ENCODE measurements at regions not wholly inside any gene's neighbourhood (a gene's known extent, or its start where the extent isn't known, plus 50 kb on each side); places are given as distances from the start of the nearest gene placed in this dataset.
"Not testable (repeated sequence)": the region's sequence is repeated elsewhere in the genome, so short reads cannot be mapped to it uniquely, and the experiment has no call there.

DNA sequence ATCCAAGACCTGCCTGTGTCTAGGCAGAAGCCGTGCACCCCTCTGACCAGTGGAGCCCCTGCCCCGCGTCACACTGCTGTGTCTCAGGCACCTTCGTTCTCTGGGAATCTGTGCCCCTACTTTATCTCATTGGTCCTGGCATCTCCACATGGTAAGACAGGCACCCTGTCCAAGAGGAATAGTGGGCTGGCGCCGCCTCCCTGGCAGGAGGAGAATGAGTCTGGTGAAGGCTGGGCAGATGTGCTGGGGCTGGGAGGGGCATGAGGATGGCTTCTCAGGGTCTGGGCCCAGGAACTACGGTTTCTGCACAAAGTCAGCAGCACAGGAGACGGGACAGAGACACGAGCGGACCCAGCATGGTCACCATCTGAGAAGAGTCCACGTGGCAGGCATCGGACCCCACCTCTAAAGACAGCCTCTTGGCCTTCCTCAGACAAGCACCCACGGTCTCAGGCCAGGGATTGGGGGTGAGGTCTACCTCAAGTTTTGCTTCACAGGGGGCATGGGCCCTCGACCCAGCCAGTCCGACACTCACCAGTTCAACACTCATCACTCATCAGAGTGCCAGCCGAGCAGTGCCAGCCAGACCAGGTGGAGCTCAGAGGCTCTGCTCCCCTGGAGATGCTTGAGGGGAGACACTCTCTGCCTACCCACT, 306.7 kb downstream of the ADGRD1 start:
- CTCF ChIA-PET, result no interaction called here
- H3K36me3 Mint-ChIP-seq, result no peaks in the 10 kb centered on the region

GRCh38 chr12:131260954-131261353, 307.2 kb downstream of the ADGRD1 start:
- no peaks in the 10 kb centered on the region for H3K36me3 Mint-ChIP-seq
- ATAC-seq (no peak), DNase-seq (no peak)
- CTCF ChIA-PET, result no interaction called here
- no peak overlapping the region for H3K27ac Mint-ChIP-seq
- H3K4me1 Mint-ChIP-seq, result no peaks in the 10 kb centered on the region
- no peak overlapping the region for H3K4me3 Mint-ChIP-seq
- H3K27me3 Mint-ChIP-seq, result no peaks in the 10 kb centered on the region
- H3K9me3 Mint-ChIP-seq (ENCODE audit: low read depth), result no peaks in the 10 kb centered on the region

More for the DNA sequence above, 306.7 kb downstream of the ADGRD1 start:
- DNase-seq (no peak), ATAC-seq (no peak)
- no peak overlapping the region for H3K4me3 Mint-ChIP-seq
- no peaks in the 10 kb centered on the region for H3K27me3 Mint-ChIP-seq
- H3K4me1 Mint-ChIP-seq, result no peaks in the 10 kb centered on the region
- no peaks in the 10 kb centered on the region for H3K9me3 Mint-ChIP-seq (ENCODE audit: low read depth)
- H3K27ac Mint-ChIP-seq, result no peak overlapping the region

DNA sequence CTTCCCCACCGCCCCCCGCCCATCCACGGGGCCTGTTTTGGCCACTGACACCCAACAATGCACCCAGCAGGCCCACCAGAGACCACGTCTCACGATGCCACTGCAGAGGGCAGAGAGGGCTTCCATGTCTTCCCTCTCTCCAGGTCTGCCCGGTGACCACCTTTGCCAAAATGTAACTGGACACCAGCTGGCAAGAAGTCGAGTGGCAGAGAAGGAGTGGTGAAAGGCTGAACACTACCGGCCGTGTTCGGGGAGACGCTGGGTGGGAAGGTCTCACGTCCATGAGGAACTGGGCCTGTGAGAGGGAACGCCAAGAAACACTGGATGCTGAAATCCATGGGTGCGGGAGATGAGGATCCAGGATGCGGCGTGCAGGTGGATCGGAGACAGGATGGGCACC, 308.2 kb downstream of the ADGRD1 start:
- Mint-ChIP-seq H3K27me3 (no peaks in the 10 kb centered on the region), H3K27ac (no peak overlapping the region), H3K9me3 (ENCODE audit: low read depth) (no peaks in the 10 kb centered on the region), H3K4me3 (no peak overlapping the region), H3K36me3 (no peaks in the 10 kb centered on the region), H3K4me1 (no peaks in the 10 kb centered on the region)
- no peak for DNase-seq
- no peak for ATAC-seq
- CTCF ChIA-PET, result no interaction called here

GRCh38 chr12:131263626-131264025, 309.9 kb downstream of the ADGRD1 start:
- CTCF ChIA-PET, result no interaction called here
- Mint-ChIP-seq H3K4me1 (no peaks in the 10 kb centered on the region), H3K4me3 (no peak overlapping the region), H3K36me3 (no peaks in the 10 kb centered on the region), H3K27ac (no peak overlapping the region), H3K9me3 (ENCODE audit: low read depth) (no peaks in the 10 kb centered on the region), H3K27me3 (no peaks in the 10 kb centered on the region)
- ATAC-seq (no peak), DNase-seq (no peak)

DNA sequence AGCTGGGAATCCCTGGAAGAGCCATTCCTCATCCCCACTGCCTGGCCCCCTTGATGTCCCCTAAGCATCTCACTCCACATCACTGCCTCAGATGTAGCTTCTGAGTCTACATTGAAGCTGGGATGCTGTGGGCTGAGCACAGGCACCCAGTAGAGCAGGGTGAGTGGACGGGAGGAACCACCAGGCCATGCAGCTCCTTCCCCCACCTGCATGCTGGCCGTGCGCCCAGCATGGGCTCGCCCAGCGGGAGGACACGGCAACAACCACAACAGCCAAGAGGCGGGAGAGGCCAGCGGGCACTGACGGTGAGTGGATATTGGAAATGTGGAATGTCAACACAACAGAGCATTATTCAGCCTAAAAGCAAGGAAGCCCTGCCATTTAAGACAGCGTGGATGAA, 310.9 kb downstream of the ADGRD1 start:
- Mint-ChIP-seq H3K4me1 (no peaks in the 10 kb centered on the region), H3K27me3 (no peaks in the 10 kb centered on the region), H3K4me3 (no peak overlapping the region), H3K36me3 (no peaks in the 10 kb centered on the region), H3K27ac (no peak overlapping the region), H3K9me3 (ENCODE audit: low read depth) (no peaks in the 10 kb centered on the region)
- no peak for DNase-seq
- no peak for ATAC-seq
- CTCF ChIA-PET, result no interaction called here

DNA sequence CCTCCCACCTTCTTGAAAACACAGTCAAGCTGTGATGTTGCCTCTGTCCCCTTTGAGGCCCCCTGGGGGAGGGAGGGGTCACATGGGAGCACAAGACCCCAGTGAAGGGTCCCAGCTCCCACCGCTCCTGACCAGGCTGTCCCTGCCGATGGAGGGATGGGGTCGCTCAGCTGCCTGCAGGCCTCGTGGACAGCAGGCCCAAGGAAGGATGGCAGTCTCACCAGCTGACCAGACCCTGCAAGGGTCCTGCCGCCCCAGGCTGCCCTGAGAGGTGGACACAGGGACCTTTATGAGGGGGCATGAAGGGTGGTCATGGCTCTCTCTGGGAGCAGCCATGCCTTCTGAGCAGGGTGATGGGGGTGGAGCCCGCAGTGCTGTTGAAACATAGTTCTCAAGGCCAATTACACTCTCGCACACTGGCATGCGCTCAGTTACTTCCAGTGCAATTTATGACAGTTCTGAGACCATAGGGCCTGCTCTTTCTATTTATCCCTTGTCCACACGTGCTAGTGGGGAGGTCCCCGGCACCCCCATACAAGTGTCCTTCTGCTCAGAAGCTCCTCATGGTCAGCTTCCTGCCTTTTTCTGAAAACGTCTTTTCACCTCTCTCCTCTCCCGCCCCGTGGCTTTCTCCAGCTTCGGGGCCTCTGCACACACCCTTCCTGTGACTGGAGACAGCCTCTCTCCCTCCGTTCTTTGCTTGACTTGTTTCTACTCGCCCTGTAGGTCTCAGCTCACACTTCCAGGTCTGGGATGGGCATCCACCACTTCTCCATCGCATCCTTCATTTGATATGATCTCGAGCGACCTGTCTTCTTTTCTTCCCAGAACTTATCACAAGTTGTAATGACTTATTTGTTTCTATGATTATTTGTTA, 313.1 kb downstream of the ADGRD1 start:
- ATAC-seq (no peak), DNase-seq (no peak)
- no peaks in the 10 kb centered on the region for H3K4me1 Mint-ChIP-seq
- CTCF ChIA-PET, result interaction anchor here (0.7 kb wide), 1 partner anchor 895 kb away, joined by 3 read pairs; no protein-coding TSS in a partner anchor
- no peak overlapping the region for H3K4me3 Mint-ChIP-seq
- H3K36me3 Mint-ChIP-seq, result no peaks in the 10 kb centered on the region
- H3K27me3 Mint-ChIP-seq, result no peaks in the 10 kb centered on the region
- no peak overlapping the region for H3K27ac Mint-ChIP-seq
- no peaks in the 10 kb centered on the region for H3K9me3 Mint-ChIP-seq (ENCODE audit: low read depth)

DNA sequence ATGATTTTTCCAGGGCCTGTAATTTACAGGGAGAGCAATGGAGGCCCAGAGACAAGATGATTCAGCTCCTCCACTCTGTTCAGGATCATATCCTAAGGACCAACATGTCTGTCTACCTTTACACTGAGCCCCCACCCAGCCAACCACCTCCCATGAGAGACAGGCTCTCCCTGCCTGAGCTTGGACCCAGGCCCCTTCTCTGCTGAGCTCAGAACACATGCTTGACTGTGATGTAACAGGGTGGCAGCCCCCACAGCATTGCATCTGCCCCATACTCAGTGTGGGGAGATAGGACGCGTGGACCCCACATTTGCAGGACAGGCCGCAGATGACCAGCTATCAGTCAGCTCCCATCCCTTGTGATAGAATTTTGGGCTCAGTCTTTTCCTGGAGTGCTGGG, 313.9 kb downstream of the ADGRD1 start:
- Mint-ChIP-seq H3K27ac (no peak overlapping the region), H3K4me1 (no peaks in the 10 kb centered on the region), H3K4me3 (no peak overlapping the region), H3K9me3 (ENCODE audit: low read depth) (no peaks in the 10 kb centered on the region), H3K27me3 (no peaks in the 10 kb centered on the region), H3K36me3 (no peaks in the 10 kb centered on the region)
- CTCF ChIA-PET, result interaction anchor here (0.7 kb wide), 1 partner anchor 896 kb away, joined by 3 read pairs; no protein-coding TSS in a partner anchor
- DNase-seq, result no peak
- ATAC-seq, result no peak

DNA sequence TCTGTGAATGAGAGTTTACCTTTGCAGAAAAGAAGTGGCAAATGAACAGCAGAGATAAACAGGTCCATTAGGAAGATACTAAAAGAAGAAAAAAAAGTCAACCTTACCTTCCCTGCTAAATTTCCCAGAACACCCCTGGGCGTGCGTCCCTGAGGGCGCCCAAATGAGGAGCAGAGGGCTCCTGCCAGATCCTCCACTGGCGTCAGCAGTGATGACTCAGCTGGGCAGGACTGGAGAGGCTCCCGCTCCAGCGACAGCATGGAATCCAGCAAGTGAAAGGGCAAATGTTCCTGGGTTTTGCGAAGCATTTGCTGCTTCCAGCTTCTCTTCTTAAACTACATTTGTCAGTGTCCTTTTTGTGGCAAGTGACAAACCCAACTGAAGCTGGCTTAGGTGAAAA, 314.4 kb downstream of the ADGRD1 start:
- H3K4me1 Mint-ChIP-seq; CTCF ChIA-PET; H3K9me3 Mint-ChIP-seq (ENCODE audit: low read depth); H3K27ac Mint-ChIP-seq; ATAC-seq; DNase-seq; H3K36me3 Mint-ChIP-seq; H3K27me3 Mint-ChIP-seq; H3K4me3 Mint-ChIP-seq: not testable (repeated sequence)

DNA sequence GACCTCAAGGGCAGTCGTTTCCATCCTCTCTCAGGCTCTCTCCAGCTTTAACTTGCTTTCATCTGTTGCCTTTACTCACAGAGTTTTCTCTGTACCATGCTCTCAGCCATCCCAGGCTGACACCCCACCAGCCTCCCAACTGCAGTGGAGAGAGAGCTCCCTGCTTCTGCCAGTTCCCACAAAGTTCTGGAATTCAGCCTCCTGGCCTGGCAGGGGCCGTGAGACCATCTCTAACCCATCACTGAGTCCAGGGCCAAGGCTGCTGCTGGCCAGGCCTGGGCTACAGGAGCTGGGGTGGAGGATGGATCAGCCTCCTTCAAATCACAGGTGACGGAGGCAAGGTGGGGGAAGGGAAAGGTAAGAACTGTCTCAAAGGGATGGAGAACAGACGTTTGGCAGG, 314.9 kb downstream of the ADGRD1 start:
- H3K27ac Mint-ChIP-seq; ATAC-seq; H3K4me1 Mint-ChIP-seq; CTCF ChIA-PET; H3K27me3 Mint-ChIP-seq; H3K4me3 Mint-ChIP-seq; H3K36me3 Mint-ChIP-seq; H3K9me3 Mint-ChIP-seq (ENCODE audit: low read depth); DNase-seq: not testable (repeated sequence)

DNA sequence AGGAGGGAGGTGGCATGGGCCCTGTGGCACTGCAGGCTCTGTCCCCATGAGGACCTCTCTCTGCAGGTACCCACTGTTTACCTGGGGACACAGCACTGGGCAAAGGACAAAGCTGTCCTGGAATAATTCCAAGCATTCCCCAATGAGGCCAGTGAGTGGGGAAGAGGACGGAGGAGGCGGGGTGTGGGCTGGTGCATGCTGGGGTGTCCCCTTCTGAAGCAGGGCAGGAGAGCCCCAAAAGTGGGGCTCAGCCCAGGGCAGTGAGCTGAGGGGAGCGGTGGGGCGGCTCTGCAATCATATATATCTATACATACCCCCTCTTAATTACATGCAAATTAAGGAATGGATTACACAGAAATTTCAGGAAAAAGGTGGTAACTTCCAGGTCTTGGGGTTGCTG, 315.8 kb downstream of the ADGRD1 start:
- Mint-ChIP-seq H3K9me3 (ENCODE audit: low read depth) (no peaks in the 10 kb centered on the region), H3K27me3 (no peaks in the 10 kb centered on the region), H3K4me1 (no peaks in the 10 kb centered on the region), H3K36me3 (no peaks in the 10 kb centered on the region), H3K27ac (no peak overlapping the region), H3K4me3 (no peak overlapping the region)
- CTCF ChIA-PET, result no interaction called here
- ATAC-seq, result no peak
- no peak for DNase-seq

- H3K9me3 Mint-ChIP-seq (ENCODE audit: low read depth); H3K4me3 Mint-ChIP-seq; ATAC-seq; DNase-seq; H3K27ac Mint-ChIP-seq; H3K27me3 Mint-ChIP-seq; H3K36me3 Mint-ChIP-seq; H3K4me1 Mint-ChIP-seq; CTCF ChIA-PET: not testable (repeated sequence)
Observed at GRCh38 chr12:131269977-131270376, 316.3 kb downstream of the ADGRD1 start.

- H3K9me3 Mint-ChIP-seq (ENCODE audit: low read depth), result no peaks in the 10 kb centered on the region
- H3K4me3 Mint-ChIP-seq, result no peak overlapping the region
Observed at GRCh38 chr12:131271724-131272123, 318.0 kb downstream of the ADGRD1 start.

DNA sequence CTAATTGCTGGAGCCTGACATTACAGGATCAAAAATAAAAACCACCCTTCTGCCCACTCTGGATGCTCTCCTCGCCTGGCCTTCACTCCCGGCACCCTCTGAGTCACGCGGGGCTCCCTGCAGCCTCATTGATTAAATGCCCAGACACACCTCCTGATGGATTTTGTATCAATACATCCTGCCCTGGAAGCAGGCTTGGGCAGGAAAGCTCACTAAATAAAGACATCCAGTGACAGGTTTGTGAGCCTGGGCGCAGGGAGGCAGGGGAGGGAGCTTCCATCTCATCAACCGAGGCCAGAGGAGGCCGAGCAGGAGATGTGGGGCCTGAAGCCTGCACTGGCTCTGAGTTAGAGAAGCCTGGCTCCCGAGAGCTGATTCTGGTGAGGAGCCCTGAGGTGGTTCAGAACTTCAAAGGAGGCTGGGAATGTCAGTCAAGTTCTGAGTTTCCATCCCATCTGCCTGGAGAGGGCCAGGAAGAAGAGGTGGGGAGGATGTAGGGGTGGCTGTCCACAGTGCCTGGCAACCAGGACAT, 318.6 kb downstream of the ADGRD1 start:
- H3K27me3 Mint-ChIP-seq; H3K27ac Mint-ChIP-seq; H3K9me3 Mint-ChIP-seq (ENCODE audit: low read depth); H3K4me3 Mint-ChIP-seq; H3K4me1 Mint-ChIP-seq; DNase-seq; H3K36me3 Mint-ChIP-seq; ATAC-seq; CTCF ChIA-PET: not testable (repeated sequence)

More at GRCh38 chr12:131271724-131272123, 318.0 kb downstream of the ADGRD1 start:
- H3K27me3 Mint-ChIP-seq, result no peaks in the 10 kb centered on the region
- CTCF ChIA-PET, result no interaction called here
- H3K36me3 Mint-ChIP-seq, result no peaks in the 10 kb centered on the region
- no peak overlapping the region for H3K27ac Mint-ChIP-seq
- H3K4me1 Mint-ChIP-seq, result no peaks in the 10 kb centered on the region
- ATAC-seq (no peak), DNase-seq (no peak)

- ATAC-seq (no peak), DNase-seq (no peak)
- Mint-ChIP-seq H3K27ac (no peak overlapping the region), H3K4me3 (no peak overlapping the region), H3K9me3 (ENCODE audit: low read depth) (no peaks in the 10 kb centered on the region), H3K4me1 (no peaks in the 10 kb centered on the region), H3K27me3 (no peaks in the 10 kb centered on the region), H3K36me3 (no peaks in the 10 kb centered on the region)
- CTCF ChIA-PET, result no interaction called here
Observed at GRCh38 chr12:131273291-131273845, 319.7 kb downstream of the ADGRD1 start.
